Omental fat pad (tissue), 3 donors: ENCODE measurements at regions not wholly inside any gene's neighbourhood (a gene's known extent, or its start where the extent isn't known, plus 50 kb on each side); places are given as distances from the start of the nearest gene placed in this dataset.

Source experiments
- ATAC-seq: fragments of 150-250 bp; one replicate; pipeline ENCODE4 v1.9.1; 2016; ENCODE audit warnings: mild to moderate bottlenecking, moderate library complexity; ENCODE audit not compliant: low FRiP score
- DNase-seq: peaks from one replicate; pipeline ENCODE4 v3.0.0-alpha.2; 2019; ENCODE audit warnings: low spot score
- CTCF ChIP-seq, 3 donors: fragments of 450-650 bp; IDR thresholded peaks; one replicate each; pipeline ENCODE4 v1.5.1; 2016 to 2017; ENCODE audit warnings: antibody characterized with exemption in 3 of 3, mild to moderate bottlenecking in 3 of 3, moderate library complexity in 2 of 3

- no peak for DNase-seq
- no peak for ATAC-seq
- no peak for TF ChIP-seq CTCF (IDR thresholded peaks at IDR 0.05)
These were observed 54.8 kb downstream of the CCDC71L start for GRCh38 chr7:106606120-106606519.

GRCh38 chr7:106604971-106605370, 56.0 kb downstream of the CCDC71L start:
- DNase-seq (no peak), ATAC-seq (no peak)
- no peak for TF ChIP-seq CTCF (IDR thresholded peaks at IDR 0.05)

- ATAC-seq, result no peak
- TF ChIP-seq CTCF (IDR thresholded peaks at IDR 0.05), result no peak
These were observed 56.5 kb downstream of the CCDC71L start for GRCh38 chr7:106604303-106604924.

GRCh38 chr7:106603346-106603745, 57.6 kb downstream of the CCDC71L start:
- TF ChIP-seq CTCF (IDR thresholded peaks at IDR 0.05), result no peak
- ATAC-seq (no peak), DNase-seq (no peak)

More at GRCh38 chr7:106604303-106604924, 56.5 kb downstream of the CCDC71L start:
- DNase-seq, result no peak

- TF ChIP-seq CTCF (IDR thresholded peaks at IDR 0.05), result no peak
- ATAC-seq (no peak), DNase-seq (no peak)
These were observed 58.9 kb downstream of the CCDC71L start for GRCh38 chr7:106602062-106602461.

GRCh38 chr7:106600569-106601373, 60.2 kb downstream of the CCDC71L start:
- no peak for ATAC-seq
- TF ChIP-seq CTCF (IDR thresholded peaks at IDR 0.05), result no peak

GRCh38 chr7:106599343-106599698, 61.6 kb downstream of the CCDC71L start:
- ATAC-seq, result no peak
- TF ChIP-seq CTCF (IDR thresholded peaks at IDR 0.05), result no peak
- no peak for DNase-seq

More at GRCh38 chr7:106600569-106601373, 60.2 kb downstream of the CCDC71L start:
- DNase-seq, result no peak
